ENCODE measurements at regions not wholly inside any gene's neighbourhood (a gene's known extent, or its start where the extent isn't known, plus 50 kb on each side); places are given as distances from the start of the nearest gene placed in this dataset.

DNA sequence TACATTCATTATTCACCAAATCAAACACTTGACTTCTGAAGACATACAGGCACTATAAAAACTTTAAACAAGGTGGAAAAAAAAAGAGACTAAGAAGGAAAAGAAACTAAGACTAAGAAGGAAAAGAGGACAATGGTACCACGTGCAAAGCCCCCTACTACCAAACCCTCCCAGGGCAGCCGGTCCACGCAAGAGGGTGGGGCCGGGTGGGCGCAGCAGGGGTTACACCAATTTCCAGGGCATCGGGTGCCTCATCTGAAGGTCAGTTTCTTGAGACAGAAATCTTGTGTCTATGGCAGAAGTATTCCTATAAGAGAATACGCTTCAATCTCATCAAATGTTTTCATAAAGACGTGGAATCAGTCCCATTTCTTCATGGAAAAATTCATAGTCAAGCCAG, 131.5 kb downstream of the NUFIP1 start:
- no peak overlapping the region for H2AFZ ChIP-seq (ENCODE audit: low read length)
- TF ChIP-seq EZH2phosphoT487 (IDR thresholded peaks at IDR 0.05; ENCODE audit: low read length) (no peak), EZH2 (optimal IDR thresholded peaks at IDR 0.05; ENCODE audit: low read depth, low read length) (no peak)
- TF ChIP-seq, protein P1, sequence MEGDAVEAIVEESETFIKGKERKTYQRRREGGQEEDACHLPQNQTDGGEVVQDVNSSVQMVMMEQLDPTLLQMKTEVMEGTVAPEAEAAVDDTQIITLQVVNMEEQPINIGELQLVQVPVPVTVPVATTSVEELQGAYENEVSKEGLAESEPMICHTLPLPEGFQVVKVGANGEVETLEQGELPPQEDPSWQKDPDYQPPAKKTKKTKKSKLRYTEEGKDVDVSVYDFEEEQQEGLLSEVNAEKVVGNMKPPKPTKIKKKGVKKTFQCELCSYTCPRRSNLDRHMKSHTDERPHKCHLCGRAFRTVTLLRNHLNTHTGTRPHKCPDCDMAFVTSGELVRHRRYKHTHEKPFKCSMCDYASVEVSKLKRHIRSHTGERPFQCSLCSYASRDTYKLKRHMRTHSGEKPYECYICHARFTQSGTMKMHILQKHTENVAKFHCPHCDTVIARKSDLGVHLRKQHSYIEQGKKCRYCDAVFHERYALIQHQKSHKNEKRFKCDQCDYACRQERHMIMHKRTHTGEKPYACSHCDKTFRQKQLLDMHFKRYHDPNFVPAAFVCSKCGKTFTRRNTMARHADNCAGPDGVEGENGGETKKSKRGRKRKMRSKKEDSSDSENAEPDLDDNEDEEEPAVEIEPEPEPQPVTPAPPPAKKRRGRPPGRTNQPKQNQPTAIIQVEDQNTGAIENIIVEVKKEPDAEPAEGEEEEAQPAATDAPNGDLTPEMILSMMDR (IDR thresholded peaks at IDR 0.05; ENCODE audit: low read length): no peak
- no peak overlapping the region for H3K4me3 ChIP-seq (ENCODE audit: low read length)
- no peaks in the 10 kb centered on the region for H3K79me2 ChIP-seq (ENCODE audit: low read length)
- H3K36me3 ChIP-seq (replicated peaks; ENCODE audit: insufficient read depth, low read length): no peaks in the 10 kb centered on the region
- no peak overlapping the region for H3K4me2 ChIP-seq (ENCODE audit: low read depth, low read length)
- H3F3A ChIP-seq (ENCODE audit: insufficient read depth, low read length): no peaks in the 10 kb centered on the region
- no peak for DNase-seq
- H3K9me3 ChIP-seq (replicated peaks; ENCODE audit: insufficient read depth, low read length): no peaks in the 10 kb centered on the region
- H4K20me1 ChIP-seq (ENCODE audit: insufficient read depth, low read length): no peaks in the 10 kb centered on the region
- no peaks in the 10 kb centered on the region for H3K27me3 ChIP-seq (replicated peaks; ENCODE audit: insufficient read depth, low read length)
- no peak overlapping the region for H3K9ac ChIP-seq (ENCODE audit: low read length)
- H3K4me1 ChIP-seq (ENCODE audit: low read length): no peaks in the 10 kb centered on the region
- no peaks in the 10 kb centered on the region for H3K9me2 ChIP-seq (replicated peaks; ENCODE audit: insufficient read depth, low read length)
- no peak overlapping the region for H3K27ac ChIP-seq (ENCODE audit: low read length)

DNA sequence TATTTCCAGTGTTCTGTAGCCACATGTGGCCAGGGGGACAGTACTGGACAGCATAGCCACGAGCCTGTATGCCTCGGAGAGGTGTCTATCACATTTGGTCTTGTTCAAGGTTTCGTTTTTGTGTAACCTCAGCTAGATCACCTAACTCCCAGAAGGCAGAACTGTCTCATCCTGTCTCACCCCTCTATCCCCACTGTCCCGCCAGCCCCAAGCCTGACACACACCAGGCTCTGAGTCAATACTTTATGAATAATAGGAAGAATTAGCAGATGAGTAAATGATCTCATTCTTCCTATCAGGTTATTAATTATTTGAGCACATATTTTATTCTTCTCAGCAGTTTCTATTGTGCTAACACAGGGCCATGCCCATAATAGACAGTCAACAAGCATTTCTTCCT, 132.2 kb downstream of the NUFIP1 start:
- Histone ChIP-seq H3K79me2 (ENCODE audit: low read length) (no peaks in the 10 kb centered on the region), H3K4me3 (ENCODE audit: low read length) (no peak overlapping the region), H3K4me2 (ENCODE audit: low read depth, low read length) (no peak overlapping the region), H2AFZ (ENCODE audit: low read length) (no peak overlapping the region), H4K20me1 (ENCODE audit: insufficient read depth, low read length) (no peaks in the 10 kb centered on the region), H3K9me2 (replicated peaks; ENCODE audit: insufficient read depth, low read length) (no peaks in the 10 kb centered on the region), H3F3A (ENCODE audit: insufficient read depth, low read length) (no peaks in the 10 kb centered on the region), H3K9ac (ENCODE audit: low read length) (no peak overlapping the region), H3K9me3 (replicated peaks; ENCODE audit: insufficient read depth, low read length) (no peaks in the 10 kb centered on the region), H3K27me3 (replicated peaks; ENCODE audit: insufficient read depth, low read length) (no peaks in the 10 kb centered on the region), H3K36me3 (replicated peaks; ENCODE audit: insufficient read depth, low read length) (no peaks in the 10 kb centered on the region), H3K4me1 (ENCODE audit: low read length) (no peaks in the 10 kb centered on the region), H3K27ac (ENCODE audit: low read length) (no peak overlapping the region)
- no peak for DNase-seq
- TF ChIP-seq EZH2 (optimal IDR thresholded peaks at IDR 0.05; ENCODE audit: low read depth, low read length) (no peak), EZH2phosphoT487 (IDR thresholded peaks at IDR 0.05; ENCODE audit: low read length) (no peak)
- TF ChIP-seq, protein P1 (IDR thresholded peaks at IDR 0.05; ENCODE audit: low read length): no peak

- no peak overlapping the region for H3K9ac ChIP-seq (ENCODE audit: low read length)
- no peaks in the 10 kb centered on the region for H4K20me1 ChIP-seq (ENCODE audit: insufficient read depth, low read length)
- no peak overlapping the region for H2AFZ ChIP-seq (ENCODE audit: low read length)
- DNase-seq: no peak
- H3K4me2 ChIP-seq (ENCODE audit: low read depth, low read length): no peak overlapping the region
- no peaks in the 10 kb centered on the region for H3F3A ChIP-seq (ENCODE audit: insufficient read depth, low read length)
- no peaks in the 10 kb centered on the region for H3K9me3 ChIP-seq (replicated peaks; ENCODE audit: insufficient read depth, low read length)
- no peak overlapping the region for H3K4me3 ChIP-seq (ENCODE audit: low read length)
- no peaks in the 10 kb centered on the region for H3K36me3 ChIP-seq (replicated peaks; ENCODE audit: insufficient read depth, low read length)
- no peaks in the 10 kb centered on the region for H3K79me2 ChIP-seq (ENCODE audit: low read length)
- TF ChIP-seq EZH2 (optimal IDR thresholded peaks at IDR 0.05; ENCODE audit: low read depth, low read length): no peak
- TF ChIP-seq, protein P1 (IDR thresholded peaks at IDR 0.05; ENCODE audit: low read length): no peak
- no peak for TF ChIP-seq EZH2phosphoT487 (IDR thresholded peaks at IDR 0.05; ENCODE audit: low read length)
- no peaks in the 10 kb centered on the region for H3K9me2 ChIP-seq (replicated peaks; ENCODE audit: insufficient read depth, low read length)
- H3K27ac ChIP-seq (ENCODE audit: low read length): no peak overlapping the region
- H3K27me3 ChIP-seq (replicated peaks; ENCODE audit: insufficient read depth, low read length): no peaks in the 10 kb centered on the region
- no peaks in the 10 kb centered on the region for H3K4me1 ChIP-seq (ENCODE audit: low read length)
Observed at GRCh38 chr13:44855860-44856259, 133.4 kb downstream of the NUFIP1 start.
